DND-41 (cell line): ENCODE measurements at regions not wholly inside any gene's neighbourhood (a gene's known extent, or its start where the extent isn't known, plus 50 kb on each side); places are given as distances from the start of the nearest gene placed in this dataset.

Source experiments
- CTCF ChIP-seq: IDR thresholded peaks from 2 replicates; pipeline ENCODE4 v1.5.1; 2012; ENCODE audit warnings: borderline replicate concordance, low read length, moderate library complexity, mild to moderate bottlenecking; ENCODE audit not compliant: poor library complexity, severe bottlenecking; ENCODE audit errors: extremely low read depth
- EZH2 ChIP-seq: IDR thresholded peaks from 3 replicates; pipeline ENCODE4 v1.6.1; 2012; ENCODE audit warnings: borderline replicate concordance, low read depth, mild to moderate bottlenecking, moderate library complexity, low read length, inconsistent platforms; ENCODE audit not compliant: severe bottlenecking

GRCh38 chr10:111750165-111750849 is 433.3 kb downstream of the GPAM start:
- TF ChIP-seq EZH2: no peak
- TF ChIP-seq CTCF: no peak
